Brain microvascular endothelial cell (primary cell): ENCODE measurements at regions not wholly inside any gene's neighbourhood (a gene's known extent, or its start where the extent isn't known, plus 50 kb on each side); places are given as distances from the start of the nearest gene placed in this dataset.
"Not testable (repeated sequence)": the region's sequence is repeated elsewhere in the genome, so short reads cannot be mapped to it uniquely, and the experiment has no call there.

Experiments
- DNase-seq: peaks from one replicate; pipeline ENCODE4 v3.0.0-alpha.2; 2020
- H3K27ac ChIP-seq: fragments of 250-450 bp; sonication (Bioruptor Pico); 2 replicates; pipeline ENCODE4 v1.5.1; 2020; ENCODE audit warnings: mild to moderate bottlenecking, moderate library complexity
- H3K27me3 ChIP-seq: fragments of 250-450 bp; sonication (Bioruptor Pico); replicated peaks from 2 replicates; pipeline ENCODE4 v1.5.1; 2020; ENCODE audit warnings: mild to moderate bottlenecking
- H3K36me3 ChIP-seq: fragments of 250-450 bp; sonication (Bioruptor Pico); replicated peaks from 2 replicates; pipeline ENCODE4 v1.5.1; 2020; ENCODE audit warnings: mild to moderate bottlenecking
- H3K4me3 ChIP-seq: 2 replicates; pipeline ENCODE4 v1.5.1; 2011; ENCODE audit warnings: low read depth, mild to moderate bottlenecking, control low read depth, low read length, moderate library complexity
- CTCF ChIP-seq: IDR thresholded peaks from 2 replicates; pipeline ENCODE4 v1.5.1; 2011; ENCODE audit warnings: low read depth, mild to moderate bottlenecking, moderate library complexity, low read length, control low read depth, inconsistent platforms; ENCODE audit errors: missing control alignments
- in situ Hi-C: cut with HindIII; loops from 2 replicates; pipeline ENCODE4 v1.10.0; 2017; ENCODE audit warnings: low sequenced_read_pairs, low pct_ligation_motif_present

- TF ChIP-seq CTCF, result no peak
- Histone ChIP-seq H3K36me3 (no peaks in the 10 kb centered on the region), H3K27ac (no peak overlapping the region), H3K4me3 (no peak overlapping the region), H3K27me3 (no peaks in the 10 kb centered on the region)
- DNase-seq, result no peak
- in situ Hi-C loops, result no loop called here
Observed at GRCh38 chr7:142488842-142489241, 231.0 kb upstream of the PRSS58 start.

GRCh38 chr7:142488036-142488633 lies 230.3 kb upstream of the PRSS58 start:
- Histone ChIP-seq H3K36me3 (no peaks in the 10 kb centered on the region), H3K4me3 (no peak overlapping the region), H3K27me3 (no peaks in the 10 kb centered on the region), H3K27ac (no peak overlapping the region)
- no peak for DNase-seq
- in situ Hi-C loops, result no loop called here
- TF ChIP-seq CTCF, result no peak

- in situ Hi-C loops, H3K4me3 ChIP-seq, H3K36me3 ChIP-seq, H3K27ac ChIP-seq, H3K27me3 ChIP-seq, DNase-seq: not testable (repeated sequence)
Observed at GRCh38 chr7:142487565-142487964, 229.7 kb upstream of the PRSS58 start.

GRCh38 chr7:142487124-142487523 lies 229.3 kb upstream of the PRSS58 start:
- no peak for DNase-seq
- Histone ChIP-seq H3K27ac (no peak overlapping the region), H3K27me3 (no peaks in the 10 kb centered on the region), H3K36me3 (no peaks in the 10 kb centered on the region), H3K4me3 (no peak overlapping the region)
- no peak for TF ChIP-seq CTCF
- in situ Hi-C loops, result no loop called here

GRCh38 chr7:142485617-142486226 lies 227.9 kb upstream of the PRSS58 start:
- DNase-seq, result no peak
- in situ Hi-C loops, result no loop called here
- TF ChIP-seq CTCF, result peak; percentile 80
- Histone ChIP-seq H3K4me3 (no peak overlapping the region), H3K27me3 (no peaks in the 10 kb centered on the region), H3K36me3 (no peaks in the 10 kb centered on the region), H3K27ac (no peak overlapping the region)

GRCh38 chr7:142483659-142484317 lies 225.9 kb upstream of the PRSS58 start:
- TF ChIP-seq CTCF, result peak; percentile 13
- Histone ChIP-seq H3K36me3 (no peaks in the 10 kb centered on the region), H3K27me3 (no peaks in the 10 kb centered on the region), H3K4me3 (no peak overlapping the region), H3K27ac (no peak overlapping the region)
- no peak for DNase-seq
- in situ Hi-C loops, result no loop called here
